Kidney epithelial cell (primary cell): ENCODE measurements at regions not wholly inside any gene's neighbourhood (a gene's known extent, or its start where the extent isn't known, plus 50 kb on each side); places are given as distances from the start of the nearest gene placed in this dataset.

Experiments
- DNase-seq: peaks from one replicate; pipeline ENCODE4 v3.0.0-alpha.2; 2010; ENCODE audit warnings: low read depth
- H3K27me3 ChIP-seq: 2 replicates; pipeline ENCODE4 v1.6.0; 2011; ENCODE audit warnings: low read length; ENCODE audit not compliant: control insufficient read depth, insufficient read depth
- H3K36me3 ChIP-seq: 2 replicates; pipeline ENCODE4 v1.5.1; 2011; ENCODE audit warnings: low read length; ENCODE audit not compliant: control insufficient read depth, insufficient read depth
- H3K4me3 ChIP-seq: 2 replicates; pipeline ENCODE4 v1.5.1; 2011; ENCODE audit warnings: low read depth, mild to moderate bottlenecking, control low read depth, low read length
- CTCF ChIP-seq: IDR thresholded peaks from 2 replicates; pipeline ENCODE4 v1.5.1; 2011; ENCODE audit warnings: mild to moderate bottlenecking, moderate library complexity, low read length, control low read depth, inconsistent platforms; ENCODE audit not compliant: insufficient read depth, poor library complexity, severe bottlenecking

GRCh38 chr11:116445108-116446047, 327.4 kb downstream of the BUD13 start:
- Histone ChIP-seq H3K27me3 (no peaks in the 10 kb centered on the region), H3K4me3 (no peak overlapping the region), H3K36me3 (no peaks in the 10 kb centered on the region)
- no peak for TF ChIP-seq CTCF
- DNase-seq = no peak

- H3K36me3 ChIP-seq = no peaks in the 10 kb centered on the region
- no peak for TF ChIP-seq CTCF
- no peak overlapping the region for H3K4me3 ChIP-seq
- no peaks in the 10 kb centered on the region for H3K27me3 ChIP-seq
- no peak for DNase-seq
Observed at GRCh38 chr11:116442238-116442752, 330.5 kb downstream of the BUD13 start.

GRCh38 chr11:116439361-116439677, 333.5 kb downstream of the BUD13 start:
- Histone ChIP-seq H3K4me3 (no peak overlapping the region), H3K36me3 (no peaks in the 10 kb centered on the region), H3K27me3 (no peaks in the 10 kb centered on the region)
- no peak for DNase-seq
- TF ChIP-seq CTCF = no peak

GRCh38 chr11:116438651-116439360, 334.0 kb downstream of the BUD13 start:
- no peak for DNase-seq
- no peak for TF ChIP-seq CTCF
- Histone ChIP-seq H3K36me3 (no peaks in the 10 kb centered on the region), H3K4me3 (no peak overlapping the region), H3K27me3 (no peaks in the 10 kb centered on the region)

- Histone ChIP-seq H3K4me3 (no peak overlapping the region), H3K36me3 (no peaks in the 10 kb centered on the region), H3K27me3 (no peaks in the 10 kb centered on the region)
- DNase-seq = no peak
- TF ChIP-seq CTCF = no peak
Observed at GRCh38 chr11:116434986-116435385, 337.8 kb downstream of the BUD13 start.
